Hepatocyte (in vitro differentiated cells): ENCODE measurements at regions not wholly inside any gene's neighbourhood (a gene's known extent, or its start where the extent isn't known, plus 50 kb on each side); places are given as distances from the start of the nearest gene placed in this dataset.

Source experiments
- EZH2 ChIP-seq: fragments of 200-600 bp; sonication (generic); IDR thresholded peaks from 2 replicates; pipeline ENCODE4 v1.6.1; 2016; ENCODE audit warnings: antibody characterized with exemption, mild to moderate bottlenecking, borderline replicate concordance
- EZH2phosphoT487 ChIP-seq: fragments of 200-600 bp; sonication (generic); IDR thresholded peaks from one replicate; pipeline ENCODE4 v1.6.1; 2018; ENCODE audit warnings: antibody characterized with exemption, mild to moderate bottlenecking, low read depth, moderate library complexity; ENCODE audit not compliant: unreplicated experiment, severe bottlenecking
- TF ChIP-seq, protein P1 (sequence below): fragments of 200-600 bp; sonication (generic); IDR thresholded peaks from 2 replicates; pipeline ENCODE4 v1.5.1; 2016; ENCODE audit warnings: antibody characterized with exemption, mild to moderate bottlenecking; ENCODE audit not compliant: poor library complexity

GRCh38 chr3:96172917-96173316 is 641.5 kb upstream of the EPHA6 start:
- TF ChIP-seq, protein P1, sequence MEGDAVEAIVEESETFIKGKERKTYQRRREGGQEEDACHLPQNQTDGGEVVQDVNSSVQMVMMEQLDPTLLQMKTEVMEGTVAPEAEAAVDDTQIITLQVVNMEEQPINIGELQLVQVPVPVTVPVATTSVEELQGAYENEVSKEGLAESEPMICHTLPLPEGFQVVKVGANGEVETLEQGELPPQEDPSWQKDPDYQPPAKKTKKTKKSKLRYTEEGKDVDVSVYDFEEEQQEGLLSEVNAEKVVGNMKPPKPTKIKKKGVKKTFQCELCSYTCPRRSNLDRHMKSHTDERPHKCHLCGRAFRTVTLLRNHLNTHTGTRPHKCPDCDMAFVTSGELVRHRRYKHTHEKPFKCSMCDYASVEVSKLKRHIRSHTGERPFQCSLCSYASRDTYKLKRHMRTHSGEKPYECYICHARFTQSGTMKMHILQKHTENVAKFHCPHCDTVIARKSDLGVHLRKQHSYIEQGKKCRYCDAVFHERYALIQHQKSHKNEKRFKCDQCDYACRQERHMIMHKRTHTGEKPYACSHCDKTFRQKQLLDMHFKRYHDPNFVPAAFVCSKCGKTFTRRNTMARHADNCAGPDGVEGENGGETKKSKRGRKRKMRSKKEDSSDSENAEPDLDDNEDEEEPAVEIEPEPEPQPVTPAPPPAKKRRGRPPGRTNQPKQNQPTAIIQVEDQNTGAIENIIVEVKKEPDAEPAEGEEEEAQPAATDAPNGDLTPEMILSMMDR: no peak
- TF ChIP-seq EZH2: no peak
- TF ChIP-seq EZH2phosphoT487: no peak
